Gastroesophageal sphincter (tissue), 3 donors: ENCODE measurements at regions not wholly inside any gene's neighbourhood (a gene's known extent, or its start where the extent isn't known, plus 50 kb on each side); places are given as distances from the start of the nearest gene placed in this dataset.
"Not testable (repeated sequence)": the region's sequence is repeated elsewhere in the genome, so short reads cannot be mapped to it uniquely, and the experiment has no call there.

Experiments
- CTCF ChIP-seq, 4 experiments: fragments of 200-600 bp in 2 of 4; fragments of 450-650 bp in 2 of 4; sonication (generic) in 1 of 4; IDR thresholded peaks; one replicate each; pipeline ENCODE4 v1.5.1; 2017 to 2019; ENCODE audit warnings: antibody characterized with exemption in 4 of 4, mild to moderate bottlenecking in 2 of 4, moderate library complexity in 2 of 4
- EP300 ChIP-seq: sonication (generic); formaldehyde crosslinking; IDR thresholded peaks from one replicate; pipeline ENCODE4 v1.6.1; 2017; ENCODE audit warnings: antibody characterized with exemption, mild to moderate bottlenecking
- POLR2AphosphoS5 ChIP-seq: sonication (generic); formaldehyde crosslinking; IDR thresholded peaks from one replicate; pipeline ENCODE4 v1.6.1; 2017; ENCODE audit warnings: antibody characterized with exemption

GRCh38 chr2:234553223-234553622 lies 56.3 kb upstream of the ARL4C start:
- not testable (repeated sequence) for TF ChIP-seq CTCF (IDR thresholded peaks at IDR 0.05); POLR2AphosphoS5; EP300
